ENCODE measurements at regions not wholly inside any gene's neighbourhood (a gene's known extent, or its start where the extent isn't known, plus 50 kb on each side); places are given as distances from the start of the nearest gene placed in this dataset.

- TF ChIP-seq CTCF (IDR thresholded peaks at IDR 0.05; ENCODE audit: low read depth, low read length) (no peak), EZH2phosphoT487 (IDR thresholded peaks at IDR 0.05; ENCODE audit: low read depth) (no peak)
Measured at GRCh38 chr12:91861554-91861953, 284.1 kb downstream of the BTG1 start.

Data from OCI-LY3 (cell line).